OCI-LY1 (cell line): ENCODE measurements at regions not wholly inside any gene's neighbourhood (a gene's known extent, or its start where the extent isn't known, plus 50 kb on each side); places are given as distances from the start of the nearest gene placed in this dataset.

Source experiments
- EZH2 ChIP-seq: fragments of 200-600 bp; sonication (generic), shearing (Covaris generic); IDR thresholded peaks from 2 replicates; pipeline ENCODE4 v1.8.0; 2017; ENCODE audit warnings: borderline replicate concordance, mixed run types, mild to moderate bottlenecking, antibody characterized with exemption, low read length, moderate library complexity, mixed read lengths
- TF ChIP-seq, protein P1 (sequence below): fragments of 200-600 bp; sonication (generic), shearing (Covaris generic); IDR thresholded peaks from 2 replicates; pipeline ENCODE4 v1.5.1; 2017; ENCODE audit warnings: mild to moderate bottlenecking, antibody characterized with exemption, low read length, moderate library complexity, mixed read lengths

DNA sequence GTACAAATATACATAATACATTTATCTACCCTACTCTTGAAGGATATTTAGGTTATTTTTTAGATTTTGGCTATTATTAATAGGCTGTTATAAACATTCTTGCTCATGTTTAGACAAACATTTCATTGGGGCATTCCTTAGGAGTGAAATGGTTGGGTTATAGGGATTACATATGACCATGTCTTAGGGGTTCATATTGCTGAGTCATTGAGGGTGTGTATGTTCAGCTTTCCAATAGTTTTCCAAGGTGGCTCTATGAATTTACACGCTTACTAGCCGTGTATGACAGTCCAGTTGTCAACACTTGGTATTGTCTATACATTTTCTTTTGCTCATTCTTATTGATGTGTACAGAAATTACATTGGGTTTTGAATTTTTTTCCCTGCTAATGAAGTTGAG, 125.8 kb downstream of the OXSM start:
- TF ChIP-seq, protein P1, sequence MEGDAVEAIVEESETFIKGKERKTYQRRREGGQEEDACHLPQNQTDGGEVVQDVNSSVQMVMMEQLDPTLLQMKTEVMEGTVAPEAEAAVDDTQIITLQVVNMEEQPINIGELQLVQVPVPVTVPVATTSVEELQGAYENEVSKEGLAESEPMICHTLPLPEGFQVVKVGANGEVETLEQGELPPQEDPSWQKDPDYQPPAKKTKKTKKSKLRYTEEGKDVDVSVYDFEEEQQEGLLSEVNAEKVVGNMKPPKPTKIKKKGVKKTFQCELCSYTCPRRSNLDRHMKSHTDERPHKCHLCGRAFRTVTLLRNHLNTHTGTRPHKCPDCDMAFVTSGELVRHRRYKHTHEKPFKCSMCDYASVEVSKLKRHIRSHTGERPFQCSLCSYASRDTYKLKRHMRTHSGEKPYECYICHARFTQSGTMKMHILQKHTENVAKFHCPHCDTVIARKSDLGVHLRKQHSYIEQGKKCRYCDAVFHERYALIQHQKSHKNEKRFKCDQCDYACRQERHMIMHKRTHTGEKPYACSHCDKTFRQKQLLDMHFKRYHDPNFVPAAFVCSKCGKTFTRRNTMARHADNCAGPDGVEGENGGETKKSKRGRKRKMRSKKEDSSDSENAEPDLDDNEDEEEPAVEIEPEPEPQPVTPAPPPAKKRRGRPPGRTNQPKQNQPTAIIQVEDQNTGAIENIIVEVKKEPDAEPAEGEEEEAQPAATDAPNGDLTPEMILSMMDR: no peak
- TF ChIP-seq EZH2: no peak
